ENCODE measurements at regions not wholly inside any gene's neighbourhood (a gene's known extent, or its start where the extent isn't known, plus 50 kb on each side); places are given as distances from the start of the nearest gene placed in this dataset.

DNA sequence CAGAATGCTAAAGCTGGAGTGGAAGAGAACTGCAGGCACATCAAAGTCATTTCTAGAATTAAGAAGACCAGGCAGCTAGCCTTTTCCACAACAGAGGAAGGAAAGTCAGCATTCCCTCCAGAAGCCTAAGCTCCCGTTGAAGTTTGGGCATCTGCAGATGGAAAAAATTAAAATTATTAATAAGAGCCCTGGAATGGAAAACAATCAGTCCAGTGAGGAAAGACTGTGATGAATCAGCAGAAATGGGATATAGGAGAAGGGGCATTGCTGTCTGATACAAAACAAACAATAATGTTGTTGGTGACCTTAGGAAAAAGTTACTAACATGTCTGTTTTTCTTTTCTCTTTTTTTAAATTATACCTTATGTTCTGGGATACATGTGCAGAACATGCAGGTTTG lies 450.7 kb upstream of the SLC14A2 start:
- TF ChIP-seq CTCF (IDR thresholded peaks at IDR 0.05): no peak

GRCh38 chr18:45165176-45165713 lies 450.0 kb upstream of the SLC14A2 start:
- no peak for TF ChIP-seq CTCF (IDR thresholded peaks at IDR 0.05)

DNA sequence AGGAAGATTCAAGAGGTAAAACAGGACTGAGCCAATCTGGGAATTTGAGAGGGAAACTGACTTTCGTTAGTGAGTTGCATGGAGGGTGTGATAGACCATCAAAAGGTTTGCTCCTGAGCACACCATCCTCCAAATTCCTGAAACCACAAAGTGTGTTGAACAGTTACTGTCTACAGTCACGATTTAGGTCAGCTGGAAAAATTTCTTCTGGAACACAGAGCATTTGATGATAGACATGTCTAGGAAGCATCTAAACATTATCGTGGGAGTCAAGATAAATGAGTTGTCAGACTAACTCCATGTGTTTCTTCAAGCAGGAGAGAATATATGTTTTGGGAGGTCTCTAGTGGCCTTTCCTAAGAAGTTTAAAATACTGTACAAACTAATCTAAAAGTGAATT lies 449.4 kb upstream of the SLC14A2 start:
- no peak for TF ChIP-seq CTCF (IDR thresholded peaks at IDR 0.05)

DNA sequence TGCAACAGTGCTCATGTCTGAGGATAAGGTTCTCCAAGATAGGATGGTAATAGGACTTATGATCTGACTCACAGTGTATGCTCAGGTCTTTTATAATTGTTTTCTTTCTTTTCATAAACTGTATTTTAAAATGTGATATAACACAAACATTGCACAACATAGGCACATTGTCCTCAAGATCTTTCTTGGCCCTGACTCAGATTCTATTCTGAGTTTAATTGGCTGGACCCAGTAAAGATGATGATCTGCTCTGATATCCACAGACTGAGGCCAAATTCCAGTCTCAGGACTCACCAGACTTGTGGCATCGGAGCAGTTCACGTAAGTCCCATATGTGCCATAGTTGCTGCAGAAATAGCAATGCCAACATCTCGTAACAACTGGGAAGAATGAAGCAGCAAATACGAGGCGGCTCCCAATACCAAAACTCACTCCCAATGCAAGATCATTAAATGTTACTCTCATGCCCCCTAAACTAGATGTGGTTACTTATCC lies 448.9 kb upstream of the SLC14A2 start:
- TF ChIP-seq CTCF (IDR thresholded peaks at IDR 0.05): no peak

- TF ChIP-seq CTCF (IDR thresholded peaks at IDR 0.05): no peak
These were observed 448.3 kb upstream of the SLC14A2 start for GRCh38 chr18:45166836-45167551.

DNA sequence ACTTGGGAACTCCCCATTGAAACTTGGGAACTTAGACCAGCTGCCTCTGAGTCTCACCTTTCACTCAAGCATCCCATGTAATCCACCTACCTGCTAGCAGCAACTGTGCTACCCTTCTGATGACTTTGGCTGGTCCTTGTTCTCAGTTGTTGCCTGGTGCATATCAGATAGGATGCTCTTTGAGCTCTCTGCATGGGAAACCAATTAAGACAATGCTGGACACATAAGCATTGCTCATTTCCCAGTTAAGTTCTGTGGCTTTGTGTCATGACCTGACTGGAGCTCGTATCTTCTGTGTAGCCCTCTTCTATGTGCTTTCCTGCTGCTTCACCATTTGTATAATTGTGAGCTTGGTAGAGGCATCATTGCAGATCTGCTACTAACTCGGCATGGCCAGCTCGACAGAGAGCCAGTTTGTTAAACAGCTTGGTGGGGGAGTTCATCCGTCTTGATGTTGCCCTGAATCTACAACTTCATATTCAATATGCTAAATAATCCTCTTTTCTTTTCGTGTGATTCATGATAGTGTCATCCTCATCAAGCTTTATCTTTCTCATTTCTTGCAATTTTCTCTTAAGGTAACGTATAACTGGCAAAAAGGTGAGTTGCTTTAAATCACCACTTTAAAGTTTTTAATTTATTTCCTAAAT lies 447.5 kb upstream of the SLC14A2 start:
- TF ChIP-seq CTCF (IDR thresholded peaks at IDR 0.05): no peak

- no peak for TF ChIP-seq CTCF (IDR thresholded peaks at IDR 0.05)
These were observed 446.2 kb upstream of the SLC14A2 start for GRCh38 chr18:45168866-45169600.

Data from LNCAP (cell line).